GM12878 (cell line): ENCODE measurements at regions not wholly inside any gene's neighbourhood (a gene's known extent, or its start where the extent isn't known, plus 50 kb on each side); places are given as distances from the start of the nearest gene placed in this dataset.

Experiments
- ATAC-seq: fragments of 200-7000 bp; cut with Tn5 transposase; 3 replicates; pipeline ENCODE4 v1.9.1; 2020; ENCODE audit warnings: mild to moderate bottlenecking, moderate library complexity
- BruUV-seq: library from RNA; stranded (reverse); fragments of 400-500 nt; replicated peaks from 2 replicates; lab custom pipeline; 2021; lab: Mats Ljungman, UMichigan
- CTCF ChIA-PET: fragments of 300-600 bp; sonication (Branson Sonifier 250); formaldehyde crosslinking; extraction: SDS; loops from one replicate; lab custom pipeline; 2021; ENCODE audit warnings: inconsistent platforms; lab: Yijun Ruan, JAX
- POLR2A ChIA-PET: fragments of 350-600 bp; formaldehyde crosslinking; extraction: SDS; loops from one replicate; lab custom pipeline; 2021; ENCODE audit warnings: inconsistent platforms; lab: Charles Lee
- RAD21 ChIA-PET: fragments of 300-600 bp; sonication (Branson Sonifier 250); formaldehyde crosslinking; loops from one replicate; lab custom pipeline; 2023; ENCODE audit warnings: antibody characterized with exemption; ENCODE audit not compliant: unreplicated experiment; lab: Charles Lee
- SMC1A ChIA-PET: fragments of 300-600 bp; sonication (Branson Sonifier 250); formaldehyde crosslinking; loops from one replicate; lab custom pipeline; 2023; ENCODE audit not compliant: unreplicated experiment, uncharacterized antibody; lab: Charles Lee
- DNase-seq: peaks from one replicate; pipeline ENCODE4 v3.0.0-alpha.2; 2011; ENCODE audit warnings: low read depth, low spot score
- FAIRE-seq: peaks from 3 replicates; lab custom pipeline; 2011; peaks lifted over from hg19 to GRCh38; lab: Jason Lieb, UNC
- H2AFZ ChIP-seq: 2 replicates; pipeline ENCODE4 v1.6.0; 2011; ENCODE audit warnings: low read depth, low read length, control low read depth; ENCODE audit not compliant: control insufficient read depth
- H3K27ac ChIP-seq: 2 replicates; pipeline ENCODE4 v1.5.1; 2011; ENCODE audit warnings: control low read depth; ENCODE audit not compliant: control insufficient read depth, insufficient read depth
- H3K27me3 ChIP-seq, 2 experiments: replicated peaks in 1 of 2; 2 replicates each; pipeline versions ENCODE4 v1.6.0 to v1.6.1; 2011; ENCODE audit warnings: low read length in 1 of 2; ENCODE audit not compliant: control insufficient read depth in 2 of 2, insufficient read depth in 2 of 2
- H3K36me3 ChIP-seq, 2 experiments: 2 replicates each; pipeline ENCODE4 v1.5.1; 2011; ENCODE audit warnings: low read length in 1 of 2; ENCODE audit not compliant: control insufficient read depth in 2 of 2, insufficient read depth in 2 of 2
- H3K4me1 ChIP-seq: 2 replicates; pipeline ENCODE4 v1.6.1; 2011; ENCODE audit warnings: mild to moderate bottlenecking, low read length, moderate library complexity, mixed read lengths; ENCODE audit not compliant: control insufficient read depth, insufficient read depth
- H3K4me2 ChIP-seq: 2 replicates; pipeline ENCODE4 v1.6.0; 2011; ENCODE audit warnings: control low read depth; ENCODE audit not compliant: control insufficient read depth, insufficient read depth
- H3K4me3 ChIP-seq: fragments of 200-600 bp; sonication (generic); 2 replicates; pipeline ENCODE4 v1.5.1; 2016
- H3K79me2 ChIP-seq: 2 replicates; pipeline ENCODE4 v1.6.0; 2011; ENCODE audit warnings: low read length; ENCODE audit not compliant: control insufficient read depth, insufficient read depth
- H3K9ac ChIP-seq: 2 replicates; pipeline ENCODE4 v1.8.0; 2011; ENCODE audit warnings: low read length, control low read depth, mixed read lengths; ENCODE audit not compliant: control insufficient read depth, insufficient read depth
- H3K9me3 ChIP-seq: replicated peaks from 3 replicates; pipeline ENCODE4 v1.5.1; 2011; ENCODE audit warnings: mild to moderate bottlenecking, low read length; ENCODE audit not compliant: control insufficient read depth, insufficient read depth
- H4K20me1 ChIP-seq: 2 replicates; pipeline ENCODE4 v1.6.0; 2011; ENCODE audit not compliant: control insufficient read depth, insufficient read depth
- CHD1 ChIP-seq: IDR thresholded peaks from 2 replicates; pipeline ENCODE4 v1.6.1; 2012; ENCODE audit warnings: low read depth, low read length, improper control_type of control experiment
- CHD4 ChIP-seq: fragments of 200-600 bp; sonication (generic); IDR thresholded peaks from 2 replicates; pipeline ENCODE4 v1.6.1; 2016; ENCODE audit warnings: mild to moderate bottlenecking
- CREM ChIP-seq: IDR thresholded peaks from 2 replicates; pipeline ENCODE4 v1.6.1; 2014; ENCODE audit warnings: antibody characterized with exemption, low read depth
- E4F1 ChIP-seq: fragments of 450-650 bp; IDR thresholded peaks from 2 replicates; pipeline ENCODE4 v1.6.1; 2018; ENCODE audit warnings: borderline replicate concordance, mild to moderate bottlenecking; ENCODE audit not compliant: partially characterized antibody
- EGR1 ChIP-seq, 2 experiments: IDR thresholded peaks; 1 replicate in 1 of 2; 2 replicates in 1 of 2; pipeline ENCODE4 v1.6.1; 2011 to 2012; ENCODE audit warnings: low read depth in 2 of 2, low read length in 2 of 2, borderline replicate concordance in 1 of 2, mild to moderate bottlenecking in 1 of 2, moderate library complexity in 1 of 2
- EZH2 ChIP-seq: IDR thresholded peaks from 2 replicates; pipeline ENCODE4 v1.6.1; 2012; ENCODE audit warnings: low read depth, mild to moderate bottlenecking, control low read depth, inconsistent platforms, low read length, borderline replicate concordance; ENCODE audit not compliant: control insufficient read depth
- HDAC2 ChIP-seq: fragments of 200-600 bp; sonication (generic); IDR thresholded peaks from 2 replicates; pipeline ENCODE4 v1.6.1; 2017
- NR2C1 ChIP-seq: fragments of 450-650 bp; IDR thresholded peaks from 2 replicates; pipeline ENCODE4 v1.6.1; 2017; ENCODE audit warnings: antibody characterized with exemption, mild to moderate bottlenecking, moderate library complexity
- POLR2AphosphoS5 ChIP-seq: IDR thresholded peaks from 2 replicates; pipeline ENCODE4 v1.6.1; 2011; ENCODE audit warnings: mild to moderate bottlenecking, low read length, inconsistent platforms
- RCOR1 ChIP-seq: conservative IDR thresholded peaks from 2 replicates; pipeline ENCODE4 v1.6.1; 2012; ENCODE audit warnings: low read depth, low read length, improper control_type of control experiment
- SRF ChIP-seq, 2 experiments: IDR thresholded peaks; 2 replicates each; pipeline ENCODE4 v1.6.1; 2011; ENCODE audit warnings: low read depth in 2 of 2, low read length in 2 of 2, mild to moderate bottlenecking in 1 of 2, moderate library complexity in 1 of 2
- ZNF24 ChIP-seq: fragments of 450-650 bp; IDR thresholded peaks from 2 replicates; pipeline ENCODE4 v1.6.1; 2017; ENCODE audit warnings: antibody characterized with exemption, mild to moderate bottlenecking
- ZZZ3 ChIP-seq: IDR thresholded peaks from 2 replicates; pipeline ENCODE4 v1.6.1; 2011; ENCODE audit warnings: low read depth; ENCODE audit not compliant: control insufficient read depth, insufficient read length
- WGBS: methylation state at CpG from one replicate; pipeline ENCODE4 v1.1.6; 2016; ENCODE audit warnings: low lambda C conversion rate; ENCODE audit not compliant: insufficient replicate concordance, insufficient coverage; ENCODE audit errors: missing lambda C conversion rate; 5-methylcytosine and 5-hydroxymethylcytosine counted together
- in situ Hi-C: fragments of 300-500 bp; cut with MboI; formaldehyde crosslinking; loops from 9 replicates; pipeline ENCODE4 v1.14.3; 2018; ENCODE audit warnings: mixed read lengths
- intact Hi-C: fragments of 100-400 bp; cut with micrococcal nuclease; formaldehyde crosslinking; loops from one replicate; pipeline ENCODE4 v1.14.2; 2022; ENCODE audit not compliant: unreplicated experiment

GRCh38 chr6:165791306-165791705, 128.3 kb upstream of the PDE10A start (continued):
- TF ChIP-seq SRF (IDR thresholded peaks at IDR 0.05; ENCODE audit: low read depth in 2 of 2, low read length in 2 of 2) = no peak

- SMC1A ChIA-PET = no interaction called here
- ATAC-seq = no peak
- 8% methylated on average over 3 of the region's 3 CpGs for WGBS
These were observed 119.8 kb upstream of the PDE10A start for GRCh38 chr6:165782812-165783211.

More at GRCh38 chr6:165782812-165783211, 119.8 kb upstream of the PDE10A start:
- no peaks in the 10 kb centered on the region for H4K20me1 ChIP-seq
- POLR2A ChIA-PET = interaction anchor here (0.5 kb wide), 1 partner anchor 106 kb away, joined by 3 read pairs; no protein-coding TSS in a partner anchor
- H3K4me3 ChIP-seq = no peak overlapping the region
- BruUV-seq = no TSS peak
- in situ Hi-C loops (no loop called here), intact Hi-C loops (no loop called here)
- RAD21 ChIA-PET = no interaction called here
- DNase-seq = no peak
- no peak overlapping the region for H3K9ac ChIP-seq
- H3K4me1 ChIP-seq = no peaks in the 10 kb centered on the region
- H2AFZ ChIP-seq = no peak overlapping the region
- CTCF ChIA-PET = no interaction called here
- no peak for TF ChIP-seq CHD4
- no peak for TF ChIP-seq EGR1 (IDR thresholded peaks at IDR 0.05; ENCODE audit: borderline replicate concordance in 1 of 2, low read depth in 2 of 2, low read length in 2 of 2)
- TF ChIP-seq SRF (IDR thresholded peaks at IDR 0.05; ENCODE audit: low read depth in 2 of 2, low read length in 2 of 2) = no peak
- TF ChIP-seq ZNF24 = no peak
- TF ChIP-seq E4F1 = no peak
- TF ChIP-seq HDAC2 = no peak
- no peak for TF ChIP-seq EZH2
- TF ChIP-seq ZZZ3 = no peak
- TF ChIP-seq POLR2AphosphoS5 = no peak
- TF ChIP-seq RCOR1 = no peak
- TF ChIP-seq CREM = no peak
- TF ChIP-seq NR2C1 = no peak
- no peak for TF ChIP-seq CHD1
- H3K27ac ChIP-seq = no peak overlapping the region
- H3K27me3 ChIP-seq = no peaks in the 10 kb centered on the region
- FAIRE-seq = no peak
- H3K79me2 ChIP-seq = no peaks in the 10 kb centered on the region
- no peaks in the 10 kb centered on the region for H3K9me3 ChIP-seq
- no peaks in the 10 kb centered on the region for H3K36me3 ChIP-seq
- no peak overlapping the region for H3K4me2 ChIP-seq
